Kidney (tissue), 13 donors: ENCODE measurements at regions not wholly inside any gene's neighbourhood (a gene's known extent, or its start where the extent isn't known, plus 50 kb on each side); places are given as distances from the start of the nearest gene placed in this dataset.

Experiments used
- DNase-seq, 5 donors: peaks; one replicate each; pipeline ENCODE4 v3.0.0-alpha.2; 2013 to 2020
- FAIRE-seq: peaks from 2 replicates; lab custom pipeline; 2012; peaks lifted over from hg19 to GRCh38; lab: Jason Lieb, UNC
- H3K27ac ChIP-seq, 2 donors: one replicate each; pipeline ENCODE4 v1.7.0; 2013; ENCODE audit warnings: low read depth in 2 of 2, low read length in 2 of 2, inconsistent platforms in 1 of 2
- H3K27me3 ChIP-seq: one replicate; pipeline ENCODE4 v1.7.1; 2013; ENCODE audit warnings: low read length, inconsistent platforms; ENCODE audit not compliant: control insufficient read depth, insufficient read depth
- H3K36me3 ChIP-seq, 3 donors: one replicate each; pipeline versions ENCODE4 v1.7.0 to v1.7.1; 2013; ENCODE audit warnings: low read length in 3 of 3, control low read depth in 1 of 3, inconsistent platforms in 1 of 3; ENCODE audit not compliant: insufficient read depth in 3 of 3, control insufficient read depth in 2 of 3
- H3K4me1 ChIP-seq, 3 donors: one replicate each; pipeline versions ENCODE4 v1.7.0 to v1.7.1; 2013; ENCODE audit warnings: low read length in 3 of 3, inconsistent platforms in 1 of 3, low read depth in 1 of 3; ENCODE audit not compliant: control insufficient read depth in 2 of 3, insufficient read depth in 2 of 3
- H3K4me3 ChIP-seq, 3 donors: one replicate each; pipeline versions ENCODE4 v1.7.0 to v1.8.1; 2013; ENCODE audit warnings: low read length in 3 of 3, control low read depth in 1 of 3, inconsistent platforms in 1 of 3
- H3K9ac ChIP-seq, 3 donors: one replicate each; pipeline versions ENCODE4 v1.7.0 to v1.7.1; 2013; ENCODE audit warnings: low read length in 3 of 3, control low read depth in 1 of 3, inconsistent platforms in 1 of 3
- H3K9me3 ChIP-seq, 3 donors: one replicate each; pipeline versions ENCODE4 v1.7.0 to v1.7.1; 2013; ENCODE audit warnings: low read length in 3 of 3, control low read depth in 1 of 3, inconsistent platforms in 1 of 3; ENCODE audit not compliant: control insufficient read depth in 2 of 3, insufficient read depth in 1 of 3
- intact Hi-C: fragments of 100-400 bp; cut with DNase I; formaldehyde crosslinking; loops from one replicate; pipeline ENCODE4 v1.11.1; 2022
- TF ChIP-seq, protein P1 (sequence below): IDR thresholded peaks from 3 replicates; pipeline ENCODE4 v1.5.1; 2012; ENCODE audit warnings: mild to moderate bottlenecking, moderate library complexity, borderline replicate concordance; ENCODE audit not compliant: insufficient read depth; ENCODE audit errors: extremely low read depth
- donor health status: control.
- donor health status: control.
- donor health status: control.
- donor health status: control.
- donor health status: control.
- donor health status: DM: yes; HTN: yes; CAD: no.
- donor health status: Normal renal cell carcinoma (clear cell type).

DNA sequence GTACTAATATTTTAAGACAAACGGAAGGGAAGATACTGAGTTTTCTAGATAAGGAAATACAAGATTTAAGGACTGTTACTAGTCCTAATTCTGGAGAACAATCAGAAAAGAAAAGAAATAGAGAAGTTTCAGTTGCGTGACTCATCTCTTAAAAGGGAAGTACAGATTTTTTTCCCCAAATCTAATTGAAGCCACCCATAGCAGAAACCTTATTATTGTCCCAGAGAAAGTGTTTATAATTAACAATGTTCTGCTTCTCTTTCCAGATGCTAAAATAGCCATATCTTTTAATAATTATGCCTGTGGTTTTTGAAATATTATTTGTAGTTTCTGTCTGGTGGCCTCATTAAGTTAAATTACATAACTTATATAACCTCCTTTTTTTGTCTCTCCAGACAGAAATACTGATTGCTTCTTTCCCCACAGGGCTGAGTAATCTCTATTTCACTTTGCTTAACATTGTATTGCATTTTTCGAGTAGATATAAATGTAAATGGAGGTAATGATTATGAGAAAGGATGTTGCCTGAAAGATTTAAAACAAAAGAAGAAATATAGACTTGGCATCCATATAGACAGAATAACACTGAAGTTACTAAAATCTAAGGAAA lies 240.7 kb upstream of the MBL2 start:
- Histone ChIP-seq H3K9ac (no peak overlapping the region), H3K4me1 (no peaks in the 10 kb centered on the region), H3K27ac (no peak overlapping the region), H3K36me3 (no peaks in the 10 kb centered on the region), H3K4me3 (no peak overlapping the region), H3K27me3 (no peaks in the 10 kb centered on the region), H3K9me3 (no peaks in the 10 kb centered on the region)
- TF ChIP-seq, protein P1, sequence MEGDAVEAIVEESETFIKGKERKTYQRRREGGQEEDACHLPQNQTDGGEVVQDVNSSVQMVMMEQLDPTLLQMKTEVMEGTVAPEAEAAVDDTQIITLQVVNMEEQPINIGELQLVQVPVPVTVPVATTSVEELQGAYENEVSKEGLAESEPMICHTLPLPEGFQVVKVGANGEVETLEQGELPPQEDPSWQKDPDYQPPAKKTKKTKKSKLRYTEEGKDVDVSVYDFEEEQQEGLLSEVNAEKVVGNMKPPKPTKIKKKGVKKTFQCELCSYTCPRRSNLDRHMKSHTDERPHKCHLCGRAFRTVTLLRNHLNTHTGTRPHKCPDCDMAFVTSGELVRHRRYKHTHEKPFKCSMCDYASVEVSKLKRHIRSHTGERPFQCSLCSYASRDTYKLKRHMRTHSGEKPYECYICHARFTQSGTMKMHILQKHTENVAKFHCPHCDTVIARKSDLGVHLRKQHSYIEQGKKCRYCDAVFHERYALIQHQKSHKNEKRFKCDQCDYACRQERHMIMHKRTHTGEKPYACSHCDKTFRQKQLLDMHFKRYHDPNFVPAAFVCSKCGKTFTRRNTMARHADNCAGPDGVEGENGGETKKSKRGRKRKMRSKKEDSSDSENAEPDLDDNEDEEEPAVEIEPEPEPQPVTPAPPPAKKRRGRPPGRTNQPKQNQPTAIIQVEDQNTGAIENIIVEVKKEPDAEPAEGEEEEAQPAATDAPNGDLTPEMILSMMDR, result no peak
- FAIRE-seq (no peak), DNase-seq (no peak)
- intact Hi-C loops, result no loop called here

GRCh38 chr10:53009961-53010907 lies 237.7 kb upstream of the MBL2 start:
- Histone ChIP-seq H3K36me3 (no peaks in the 10 kb centered on the region), H3K27me3 (no peaks in the 10 kb centered on the region), H3K9ac (no peak overlapping the region), H3K27ac (no peak overlapping the region), H3K9me3 (no peaks in the 10 kb centered on the region), H3K4me3 (no peak overlapping the region), H3K4me1 (no peaks in the 10 kb centered on the region)
- FAIRE-seq (no peak), DNase-seq (no peak)
- TF ChIP-seq, protein P1, result no peak
- intact Hi-C loops, result no loop called here

GRCh38 chr10:53007527-53007842 lies 234.9 kb upstream of the MBL2 start:
- TF ChIP-seq, protein P1, result no peak
- intact Hi-C loops, result no loop called here
- no peak for FAIRE-seq

More at GRCh38 chr10:53007527-53007842, 234.9 kb upstream of the MBL2 start:
- Histone ChIP-seq H3K4me1 (no peaks in the 10 kb centered on the region), H3K27ac (no peak overlapping the region), H3K9ac (no peak overlapping the region), H3K36me3 (no peaks in the 10 kb centered on the region), H3K4me3 (no peak overlapping the region), H3K27me3 (no peaks in the 10 kb centered on the region), H3K9me3 (no peaks in the 10 kb centered on the region)
- peak in 2 of 5 donors; percentile 58 to 59 for DNase-seq
